SH-SY5Y (cell line): ENCODE measurements at regions not wholly inside any gene's neighbourhood (a gene's known extent, or its start where the extent isn't known, plus 50 kb on each side); places are given as distances from the start of the nearest gene placed in this dataset.

Source experiments
- GATA2 ChIP-seq: IDR thresholded peaks from 2 replicates; pipeline ENCODE4 v1.6.1; 2011; ENCODE audit warnings: mild to moderate bottlenecking, low read depth, low read length
- GATA3 ChIP-seq: IDR thresholded peaks from 2 replicates; pipeline ENCODE4 v1.6.1; 2011; ENCODE audit warnings: low read depth, mild to moderate bottlenecking, low read length, moderate library complexity

GRCh38 chr4:180655886-180656285 lies 1587.3 kb upstream of the TENM3 start:
- TF ChIP-seq GATA3: no peak
- TF ChIP-seq GATA2: no peak
